ENCODE measurements at regions not wholly inside any gene's neighbourhood (a gene's known extent, or its start where the extent isn't known, plus 50 kb on each side); places are given as distances from the start of the nearest gene placed in this dataset.

DNA sequence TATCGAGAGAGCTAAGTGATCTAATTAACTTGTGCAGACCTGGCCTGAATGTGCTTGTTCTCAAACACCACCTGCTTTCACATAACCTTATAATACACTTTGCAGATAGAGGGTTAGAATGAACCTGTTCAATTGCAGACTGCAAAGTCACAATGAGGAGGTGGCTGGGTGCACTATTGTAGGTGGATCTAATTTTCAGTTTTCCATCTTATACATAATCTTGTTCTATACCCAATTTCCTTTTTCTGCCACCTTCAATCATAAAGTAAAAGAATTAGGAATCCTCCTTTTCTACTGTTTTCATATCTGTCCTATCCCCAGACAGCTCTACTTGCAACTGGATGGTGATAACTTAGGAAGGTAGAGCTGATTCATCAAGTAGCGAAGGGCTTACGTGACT lies 68.8 kb upstream of the APC start:
- DNase-seq, result no peak

GRCh38 chr5:112669328-112669963 lies 68.2 kb upstream of the APC start:
- DNase-seq, result no peak

GRCh38 chr5:112671687-112672086 lies 66.0 kb upstream of the APC start:
- DNase-seq, result no peak

DNA sequence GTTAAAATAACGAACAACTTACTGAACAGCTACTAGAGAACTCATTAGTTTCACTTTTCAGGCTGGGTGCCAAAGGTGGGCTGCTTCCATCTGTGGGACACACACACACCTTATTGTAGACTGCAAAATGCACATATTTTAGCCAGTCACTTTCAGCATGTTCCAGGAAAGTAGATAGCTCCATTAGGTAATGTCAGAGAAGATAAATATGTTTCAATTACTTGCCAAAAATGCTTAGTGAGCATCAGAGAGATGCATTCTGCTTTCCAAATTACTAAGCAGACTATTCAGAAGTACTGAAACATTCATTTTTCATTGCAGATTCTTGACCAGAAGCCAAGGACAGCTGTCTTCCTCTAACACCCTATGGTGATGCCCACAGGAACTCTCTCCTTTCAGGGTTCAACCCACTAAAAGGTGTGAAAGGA lies 56.2 kb upstream of the APC start:
- DNase-seq, result no peak

DNA sequence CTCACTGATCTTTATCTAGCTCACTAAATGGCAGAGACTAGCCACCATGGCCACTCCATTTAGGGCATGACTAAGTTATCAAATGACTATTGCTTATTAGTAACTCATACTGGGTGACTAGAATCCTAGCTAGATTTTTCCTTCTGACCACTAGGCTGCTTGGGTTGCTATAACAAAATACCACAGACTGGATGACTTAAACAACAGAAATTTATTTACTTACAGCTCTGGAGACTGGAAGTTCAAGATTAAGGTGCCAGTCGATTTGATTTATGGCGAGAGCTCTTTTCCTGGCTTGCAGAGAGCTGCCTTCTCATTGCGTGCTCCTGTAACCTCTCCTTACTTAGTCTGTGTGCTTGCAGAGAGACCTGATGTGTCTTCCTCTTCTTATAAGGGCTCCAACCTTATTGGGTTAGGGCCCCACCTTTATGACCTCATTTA lies 55.0 kb upstream of the APC start:
- no peak for DNase-seq

GRCh38 chr5:112684121-112684520 lies 53.6 kb upstream of the APC start:
- no peak for DNase-seq

DNA sequence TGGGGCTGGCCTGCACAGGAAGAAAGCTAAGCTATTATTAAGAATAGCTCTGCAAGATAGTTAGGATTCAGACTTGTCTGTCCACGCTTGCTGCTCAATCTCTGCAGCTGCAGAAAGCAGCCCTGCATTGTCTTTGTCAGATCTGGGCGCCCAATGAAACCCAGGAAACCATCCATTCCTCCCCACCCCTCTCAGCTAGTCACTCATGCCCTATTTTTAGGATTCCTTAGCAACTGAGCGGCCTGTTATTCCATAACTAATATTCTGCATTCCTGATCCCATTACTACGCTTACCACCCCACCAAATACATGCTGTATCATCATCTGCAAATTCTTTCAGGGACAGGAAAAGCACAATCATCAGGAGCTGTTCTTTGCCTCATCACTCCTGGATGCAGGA lies 52.9 kb upstream of the APC start:
- no peak for DNase-seq

GRCh38 chr5:112685386-112685785 lies 52.3 kb upstream of the APC start:
- DNase-seq, result no peak

- DNase-seq, result no peak
Measured at GRCh38 chr5:112685931-112686330, 51.8 kb upstream of the APC start.

DNA sequence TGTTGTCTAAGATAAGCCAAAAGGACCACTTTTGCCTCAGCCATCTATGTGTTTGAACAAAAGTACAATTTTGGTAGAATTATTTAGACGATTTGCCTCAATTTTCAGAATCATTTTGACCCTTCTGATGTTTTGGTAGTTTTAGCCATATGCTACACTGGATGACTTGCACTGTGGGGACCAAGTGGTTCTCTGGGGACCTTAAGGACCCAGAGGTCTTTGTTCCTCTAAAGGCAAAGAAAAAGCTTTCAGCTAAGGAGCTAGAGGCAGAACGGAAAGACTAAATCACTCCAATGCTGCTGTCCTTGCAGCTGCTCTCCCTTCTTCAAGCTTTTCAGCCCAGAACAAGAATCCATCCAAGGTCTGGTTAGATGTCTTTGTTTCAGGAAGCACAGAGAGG lies 51.0 kb upstream of the APC start:
- no peak for DNase-seq

DNA sequence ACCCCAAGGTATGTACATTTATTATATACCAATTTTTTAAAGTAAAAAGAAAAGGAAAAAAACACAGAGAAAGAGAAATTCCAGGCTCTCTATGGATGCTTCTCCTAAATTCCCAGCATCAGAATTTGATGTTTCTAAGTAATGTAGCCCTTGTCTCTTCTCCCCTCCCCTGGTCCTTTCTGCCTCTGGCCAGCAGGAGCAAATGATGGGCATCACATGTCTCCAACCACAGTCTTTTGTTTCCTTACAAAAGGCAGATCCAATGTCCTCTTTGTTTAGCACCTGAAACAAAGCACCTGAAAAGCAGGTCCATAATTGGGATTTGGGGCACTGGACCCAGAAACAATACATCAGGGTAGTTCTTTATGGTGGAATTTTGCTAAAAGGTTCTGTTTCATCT lies 50.4 kb upstream of the APC start:
- no peak for DNase-seq

Measured in activated CD4-positive, alpha-beta T cell treated with anti-CD3 and anti-CD28 coated beads, Interleukin-2, amount 50 U/mL, for 48 hours (primary cell).